H1 (cell line): ENCODE measurements at regions not wholly inside any gene's neighbourhood (a gene's known extent, or its start where the extent isn't known, plus 50 kb on each side); places are given as distances from the start of the nearest gene placed in this dataset.

Source experiments
- CTCF ChIA-PET: fragments of 300-600 bp; sonication (Branson Sonifier 250); formaldehyde crosslinking; loops from one replicate; lab custom pipeline; 2021; ENCODE audit not compliant: partially characterized antibody; lab: Charles Lee
- POLR2A ChIA-PET: fragments of 300-600 bp; sonication (Branson Sonifier 250); formaldehyde crosslinking; loops from one replicate; lab custom pipeline; 2021; ENCODE audit warnings: inconsistent platforms; ENCODE audit not compliant: partially characterized antibody; lab: Charles Lee
- DNase-seq, 2 experiments: peaks; one replicate each; pipeline versions ENCODE4 v3.0.0 to v3.0.0-alpha.2; 2010 to 2022; ENCODE audit warnings: low spot score in 2 of 2, low read depth in 1 of 2, mixed read lengths in 1 of 2
- FAIRE-seq: peaks from 2 replicates; lab custom pipeline; 2011; peaks lifted over from hg19 to GRCh38; lab: Jason Lieb, UNC
- H2AFZ ChIP-seq: 2 replicates; pipeline ENCODE4 v1.8.1; 2012; ENCODE audit warnings: low read length, inconsistent platforms
- H2AK5ac ChIP-seq: 2 replicates; pipeline ENCODE4 v1.6.1; 2013; ENCODE audit warnings: low read depth, low read length
- H2BK120ac ChIP-seq: replicated peaks from 2 replicates; pipeline ENCODE3; 2013; ENCODE audit warnings: low read depth, low read length, inconsistent platforms
- H2BK12ac ChIP-seq: 2 replicates; pipeline ENCODE4 v1.6.1; 2013; ENCODE audit warnings: low read depth, low read length
- H2BK15ac ChIP-seq: 2 replicates; pipeline ENCODE4 v1.6.1; 2013; ENCODE audit warnings: low read length
- H2BK20ac ChIP-seq: 2 replicates; pipeline ENCODE4 v1.6.1; 2013; ENCODE audit warnings: low read length
- H2BK5ac ChIP-seq: 2 replicates; pipeline ENCODE4 v1.6.1; 2013; ENCODE audit warnings: low read depth, low read length
- H3K14ac ChIP-seq: 2 replicates; pipeline ENCODE4 v1.6.1; 2013; ENCODE audit warnings: inconsistent platforms; ENCODE audit not compliant: insufficient read length
- H3K18ac ChIP-seq: 2 replicates; pipeline ENCODE4 v1.6.1; 2013; ENCODE audit warnings: low read length; ENCODE audit errors: extremely low read depth
- H3K23ac ChIP-seq: 2 replicates; pipeline ENCODE4 v1.6.1; 2013; ENCODE audit warnings: inconsistent platforms; ENCODE audit not compliant: insufficient read length
- H3K23me2 ChIP-seq: 2 replicates; pipeline ENCODE4 v1.6.1; 2013; ENCODE audit warnings: low read depth, low read length
- H3K27ac ChIP-seq: 2 replicates; pipeline ENCODE4 v1.6.1; 2011; ENCODE audit warnings: low read depth, low read length, inconsistent platforms
- H3K27me3 ChIP-seq, 4 experiments: replicated peaks in 1 of 4; 1 replicate in 1 of 4; 2 replicates in 3 of 4; pipeline versions ENCODE4 v1.6.1 to v1.8.1; 2011 to 2013; ENCODE audit warnings: low read length in 3 of 4, mild to moderate bottlenecking in 3 of 4, inconsistent platforms in 2 of 4, mixed read lengths in 2 of 4, moderate library complexity in 1 of 4; ENCODE audit not compliant: control insufficient read depth in 3 of 4, insufficient read depth in 3 of 4; ENCODE audit errors: extremely low read depth in 1 of 4
- H3K36me3 ChIP-seq, 4 experiments: 2 replicates each; pipeline versions ENCODE4 v1.6.1 to v1.8.1; 2011 to 2013; ENCODE audit warnings: mild to moderate bottlenecking in 4 of 4, low read length in 3 of 4, moderate library complexity in 2 of 4, control low read depth in 1 of 4, inconsistent platforms in 1 of 4; ENCODE audit not compliant: insufficient read depth in 4 of 4, control insufficient read depth in 2 of 4
- H3K4ac ChIP-seq: replicated peaks from 2 replicates; pipeline ENCODE3; 2013; ENCODE audit warnings: low read length, low read depth, mixed read lengths, inconsistent platforms; ENCODE audit not compliant: insufficient read length
- H3K4me1 ChIP-seq, 4 experiments: replicated peaks in 1 of 4; 1 replicate in 1 of 4; 2 replicates in 3 of 4; pipeline versions ENCODE4 v1.6.1 to v1.8.1; 2011 to 2013; ENCODE audit warnings: low read length in 3 of 4, inconsistent platforms in 2 of 4, mixed read lengths in 1 of 4; ENCODE audit not compliant: insufficient read depth in 4 of 4, control insufficient read depth in 3 of 4
- H3K4me2 ChIP-seq, 2 experiments: 2 replicates each; pipeline versions ENCODE4 v1.6.1 to v1.8.1; 2011 to 2013; ENCODE audit warnings: low read depth in 2 of 2, low read length in 2 of 2, control low read depth in 1 of 2, inconsistent platforms in 1 of 2, mild to moderate bottlenecking in 1 of 2; ENCODE audit not compliant: insufficient read depth in 1 of 2
- H3K4me3 ChIP-seq, 4 experiments: fragments of 200-600, 300-600 bp in 1 of 4; sonication (generic), shearing (Covaris generic), sonication (Bioruptor Twin) in 1 of 4; 2 replicates each; pipeline versions ENCODE4 v1.5.1 to v1.8.1; 2011 to 2016; ENCODE audit warnings: low read length in 4 of 4, low read depth in 3 of 4, control low read depth in 2 of 4, inconsistent platforms in 2 of 4, mild to moderate bottlenecking in 2 of 4, mixed read lengths in 1 of 4, moderate library complexity in 1 of 4; ENCODE audit not compliant: insufficient read depth in 2 of 4; ENCODE audit errors: extremely low read depth in 1 of 4
- H3K56ac ChIP-seq: replicated peaks from 2 replicates; pipeline ENCODE3; 2013; ENCODE audit warnings: low read depth, mild to moderate bottlenecking, mixed read lengths, low read length, inconsistent platforms; ENCODE audit not compliant: insufficient read length
- H3K79me1 ChIP-seq: 2 replicates; pipeline ENCODE4 v1.6.1; 2013; ENCODE audit warnings: low read depth, low read length, control low read depth
- H3K79me2 ChIP-seq, 2 experiments: 2 replicates each; pipeline versions ENCODE4 v1.6.1 to v1.8.1; 2012 to 2013; ENCODE audit warnings: low read length in 2 of 2, mild to moderate bottlenecking in 2 of 2, inconsistent platforms in 1 of 2; ENCODE audit not compliant: insufficient read depth in 2 of 2, control insufficient read depth in 1 of 2
- H3K9ac ChIP-seq, 4 experiments: replicated peaks in 1 of 4; 1 replicate in 1 of 4; 2 replicates in 3 of 4; pipeline versions ENCODE4 v1.6.1 to v1.8.1; 2011 to 2013; ENCODE audit warnings: low read depth in 3 of 4, low read length in 3 of 4, control low read depth in 2 of 4, mild to moderate bottlenecking in 2 of 4, moderate library complexity in 2 of 4, inconsistent platforms in 1 of 4; ENCODE audit errors: extremely low read depth in 1 of 4
- H3K9me3 ChIP-seq, 2 experiments: 2 replicates each; pipeline versions ENCODE4 v1.6.1 to v1.8.1; 2012 to 2013; ENCODE audit warnings: mild to moderate bottlenecking in 2 of 2, moderate library complexity in 2 of 2, control low read depth in 1 of 2, inconsistent platforms in 1 of 2, low read depth in 1 of 2, low read length in 1 of 2, mixed read lengths in 1 of 2; ENCODE audit not compliant: insufficient read depth in 2 of 2
- H4K20me1 ChIP-seq, 2 experiments: replicated peaks in 1 of 2; 2 replicates each; pipeline versions ENCODE3 to v1.8.1; 2011 to 2013; ENCODE audit warnings: inconsistent platforms in 2 of 2, low read length in 2 of 2, mild to moderate bottlenecking in 1 of 2; ENCODE audit not compliant: insufficient read depth in 2 of 2, control insufficient read depth in 1 of 2
- H4K5ac ChIP-seq: 2 replicates; pipeline ENCODE4 v1.6.1; 2013; ENCODE audit warnings: low read length, low read depth, mixed read lengths, inconsistent platforms; ENCODE audit not compliant: insufficient read length
- H4K8ac ChIP-seq: 2 replicates; pipeline ENCODE4 v1.8.0; 2013; ENCODE audit warnings: mild to moderate bottlenecking, moderate library complexity, low read length, inconsistent platforms; ENCODE audit not compliant: insufficient read depth; ENCODE audit errors: extremely low read depth
- H4K91ac ChIP-seq: replicated peaks from 2 replicates; pipeline ENCODE3; 2013; ENCODE audit warnings: low read length, mixed read lengths, inconsistent platforms; ENCODE audit not compliant: insufficient read length
- CTBP2 ChIP-seq: IDR thresholded peaks from 2 replicates; pipeline ENCODE4 v1.7.0; 2011; ENCODE audit warnings: borderline replicate concordance, mild to moderate bottlenecking, moderate library complexity, mixed read lengths, low read length; ENCODE audit not compliant: insufficient read depth, insufficient read length
- SP2 ChIP-seq: IDR thresholded peaks from 2 replicates; pipeline ENCODE4 v1.6.1; 2012; ENCODE audit warnings: mild to moderate bottlenecking, low read length, inconsistent platforms
- WGBS, 2 experiments: shearing (Covaris generic) in 1 of 2; methylation state at CpG; one replicate each; pipeline versions ENCODE4 v1.1.6 to v1.1.7; 2013 to 2015; ENCODE audit warnings: low lambda C conversion rate in 2 of 2, mixed read lengths in 2 of 2, inconsistent platforms in 1 of 2, low coverage in 1 of 2, missing lambda C conversion rate in 1 of 2; ENCODE audit not compliant: insufficient replicate concordance in 2 of 2, insufficient coverage in 1 of 2, insufficient read length in 1 of 2; ENCODE audit errors: extremely low coverage in 1 of 2, missing lambda C conversion rate in 1 of 2; 5-methylcytosine and 5-hydroxymethylcytosine counted together

DNA sequence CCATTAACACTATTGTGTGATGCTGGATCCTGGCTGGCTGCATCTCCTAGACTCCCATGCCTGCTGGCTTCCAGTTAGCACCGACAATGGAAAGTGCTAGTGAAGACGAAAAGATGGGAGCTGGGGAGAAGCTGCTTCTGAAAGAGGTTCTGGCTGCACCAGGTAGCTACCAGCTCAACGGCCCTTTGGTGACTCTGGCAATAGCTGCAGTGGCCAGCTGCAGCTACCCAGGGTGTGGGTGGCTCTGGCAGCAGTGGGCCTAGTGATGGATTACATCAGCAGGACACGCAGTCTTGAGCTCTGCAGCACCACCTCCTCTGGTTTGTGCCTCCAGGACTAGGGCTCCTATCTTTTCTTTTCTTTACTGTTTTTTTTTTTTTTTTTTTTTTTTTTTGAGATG is 662.6 kb downstream of the MATN1 start:
- H3K23ac ChIP-seq, result no peak overlapping the region
- H2BK20ac ChIP-seq, result no peak overlapping the region
- TF ChIP-seq SP2, result no peak
- TF ChIP-seq CTBP2, result no peak
- TF ChIP-seq, all 59 proteins: peak for 0
- ChIA-PET POLR2A (no interaction called here), CTCF (interaction anchor here (0.6 to 1.6 kb wide), 3 partner anchors 9 to 1509 kb away, joined by 3 to 8 read pairs (median 3); no protein-coding TSS in a partner anchor)
- Histone ChIP-seq H3K27me3 (no peaks in the 10 kb centered on the region), H3K79me1 (no peaks in the 10 kb centered on the region), H3K4me2 (no peak overlapping the region), H2AK5ac (no peak overlapping the region), H3K9me3 (no peaks in the 10 kb centered on the region), H3K4ac (no peak overlapping the region), H4K20me1 (no peaks in the 10 kb centered on the region), H4K8ac (no peak overlapping the region; the same call in 1 of the 2 replicates), H2BK120ac (no peak overlapping the region), H3K4me3 (no peak overlapping the region), H2BK15ac (no peak overlapping the region), H3K4me1 (no peaks in the 10 kb centered on the region; a peak in 2 of 7 replicates), H2BK5ac (no peak overlapping the region), H3K18ac (no peak overlapping the region), H3K79me2 (no peaks in the 10 kb centered on the region), H3K14ac (no peak overlapping the region), H3K36me3 (no peaks in the 10 kb centered on the region), H3K56ac (no peak overlapping the region), H3K23me2 (no peaks in the 10 kb centered on the region), H3K9ac (no peak overlapping the region), H2BK12ac (no peak overlapping the region), H4K5ac (no peak overlapping the region), H3K27ac (no peak overlapping the region), H4K91ac (peak overlapping the region; percentile 56), H2AFZ (no peak overlapping the region)
- FAIRE-seq (no peak), DNase-seq (no peak)
- WGBS, 2 experiments, result 81% methylated on average over 3 of the region's 4 CpGs; no CpG with 5 or more reads in 1 of the 2 experiments
